PFSK-1 (cell line): ENCODE measurements at regions not wholly inside any gene's neighbourhood (a gene's known extent, or its start where the extent isn't known, plus 50 kb on each side); places are given as distances from the start of the nearest gene placed in this dataset.

Experiments
- FOXP2 ChIP-seq: optimal IDR thresholded peaks from 2 replicates; pipeline ENCODE3; 2011; ENCODE audit warnings: borderline replicate concordance, control low read depth, inconsistent platforms; ENCODE audit not compliant: insufficient read depth; ENCODE audit errors: extremely low read length, extremely low read depth
- POLR2AphosphoS5 ChIP-seq: IDR thresholded peaks from 2 replicates; pipeline ENCODE4 v1.6.1; 2012; ENCODE audit warnings: low read depth, mild to moderate bottlenecking, control low read depth, low read length, moderate library complexity
- SIN3A ChIP-seq: IDR thresholded peaks from 2 replicates; pipeline ENCODE4 v1.6.1; 2012; ENCODE audit warnings: mild to moderate bottlenecking, low read length, moderate library complexity, borderline replicate concordance; ENCODE audit not compliant: insufficient read depth
- TAF1 ChIP-seq: IDR thresholded peaks from 2 replicates; pipeline ENCODE4 v1.6.1; 2012; ENCODE audit warnings: low read length, control low read depth, borderline replicate concordance; ENCODE audit not compliant: insufficient read depth
- TF ChIP-seq, protein P1 (sequence below), 2 experiments: IDR thresholded peaks; 2 replicates each; pipeline versions ENCODE4 v1.6.1 to v1.8.0; 2011 to 2012; ENCODE audit warnings: low read depth in 2 of 2, low read length in 2 of 2, control low read depth in 1 of 2, inconsistent platforms in 1 of 2, mild to moderate bottlenecking in 1 of 2, moderate library complexity in 1 of 2; ENCODE audit not compliant: insufficient read depth in 1 of 2

- TF ChIP-seq FOXP2 (no peak), POLR2AphosphoS5 (no peak), TAF1 (no peak), SIN3A (no peak)
- TF ChIP-seq, protein P1, sequence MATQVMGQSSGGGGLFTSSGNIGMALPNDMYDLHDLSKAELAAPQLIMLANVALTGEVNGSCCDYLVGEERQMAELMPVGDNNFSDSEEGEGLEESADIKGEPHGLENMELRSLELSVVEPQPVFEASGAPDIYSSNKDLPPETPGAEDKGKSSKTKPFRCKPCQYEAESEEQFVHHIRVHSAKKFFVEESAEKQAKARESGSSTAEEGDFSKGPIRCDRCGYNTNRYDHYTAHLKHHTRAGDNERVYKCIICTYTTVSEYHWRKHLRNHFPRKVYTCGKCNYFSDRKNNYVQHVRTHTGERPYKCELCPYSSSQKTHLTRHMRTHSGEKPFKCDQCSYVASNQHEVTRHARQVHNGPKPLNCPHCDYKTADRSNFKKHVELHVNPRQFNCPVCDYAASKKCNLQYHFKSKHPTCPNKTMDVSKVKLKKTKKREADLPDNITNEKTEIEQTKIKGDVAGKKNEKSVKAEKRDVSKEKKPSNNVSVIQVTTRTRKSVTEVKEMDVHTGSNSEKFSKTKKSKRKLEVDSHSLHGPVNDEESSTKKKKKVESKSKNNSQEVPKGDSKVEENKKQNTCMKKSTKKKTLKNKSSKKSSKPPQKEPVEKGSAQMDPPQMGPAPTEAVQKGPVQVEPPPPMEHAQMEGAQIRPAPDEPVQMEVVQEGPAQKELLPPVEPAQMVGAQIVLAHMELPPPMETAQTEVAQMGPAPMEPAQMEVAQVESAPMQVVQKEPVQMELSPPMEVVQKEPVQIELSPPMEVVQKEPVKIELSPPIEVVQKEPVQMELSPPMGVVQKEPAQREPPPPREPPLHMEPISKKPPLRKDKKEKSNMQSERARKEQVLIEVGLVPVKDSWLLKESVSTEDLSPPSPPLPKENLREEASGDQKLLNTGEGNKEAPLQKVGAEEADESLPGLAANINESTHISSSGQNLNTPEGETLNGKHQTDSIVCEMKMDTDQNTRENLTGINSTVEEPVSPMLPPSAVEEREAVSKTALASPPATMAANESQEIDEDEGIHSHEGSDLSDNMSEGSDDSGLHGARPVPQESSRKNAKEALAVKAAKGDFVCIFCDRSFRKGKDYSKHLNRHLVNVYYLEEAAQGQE (IDR thresholded peaks at IDR 0.05; ENCODE audit: insufficient read depth in 1 of 2, low read depth in 2 of 2, low read length in 2 of 2): no peak
Observed at GRCh38 chr21:15408089-15408488, 321.7 kb upstream of the USP25 start.

GRCh38 chr21:15409031-15409430, 320.8 kb upstream of the USP25 start:
- TF ChIP-seq SIN3A (no peak), FOXP2 (no peak), TAF1 (no peak), POLR2AphosphoS5 (no peak)
- TF ChIP-seq, protein P1 (IDR thresholded peaks at IDR 0.05; ENCODE audit: insufficient read depth in 1 of 2, low read depth in 2 of 2, low read length in 2 of 2): no peak

DNA sequence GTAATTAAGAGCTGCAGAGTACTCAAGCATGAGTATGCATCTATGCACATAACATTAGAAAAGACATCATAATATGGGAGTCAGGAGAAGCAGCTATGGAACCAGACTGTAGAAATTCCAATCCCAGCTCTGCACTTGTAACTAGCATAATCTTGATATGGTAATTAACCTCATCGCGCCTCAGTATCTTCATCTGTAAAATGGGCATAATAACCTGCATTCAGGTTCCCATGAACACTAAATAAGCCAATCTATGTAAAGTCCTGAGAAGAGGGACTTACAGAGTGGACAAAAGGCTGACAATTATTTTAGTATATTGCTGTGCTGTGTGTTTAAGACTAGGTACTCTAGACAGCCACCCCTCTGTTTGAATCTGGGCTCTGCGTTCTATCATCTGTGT, 318.9 kb upstream of the USP25 start:
- TF ChIP-seq POLR2AphosphoS5: no peak
- no peak for TF ChIP-seq TAF1
- TF ChIP-seq, protein P1 (IDR thresholded peaks at IDR 0.05; ENCODE audit: insufficient read depth in 1 of 2, low read depth in 2 of 2, low read length in 2 of 2): no peak
- no peak for TF ChIP-seq SIN3A
- TF ChIP-seq FOXP2: no peak

GRCh38 chr21:15414057-15414456, 315.7 kb upstream of the USP25 start:
- no peak for TF ChIP-seq POLR2AphosphoS5
- TF ChIP-seq, protein P1 (IDR thresholded peaks at IDR 0.05; ENCODE audit: insufficient read depth in 1 of 2, low read depth in 2 of 2, low read length in 2 of 2): no peak

GRCh38 chr21:15415541-15416261, 314.1 kb upstream of the USP25 start:
- no peak for TF ChIP-seq FOXP2
